ENCODE measurements at regions not wholly inside any gene's neighbourhood (a gene's known extent, or its start where the extent isn't known, plus 50 kb on each side); places are given as distances from the start of the nearest gene placed in this dataset.

DNA sequence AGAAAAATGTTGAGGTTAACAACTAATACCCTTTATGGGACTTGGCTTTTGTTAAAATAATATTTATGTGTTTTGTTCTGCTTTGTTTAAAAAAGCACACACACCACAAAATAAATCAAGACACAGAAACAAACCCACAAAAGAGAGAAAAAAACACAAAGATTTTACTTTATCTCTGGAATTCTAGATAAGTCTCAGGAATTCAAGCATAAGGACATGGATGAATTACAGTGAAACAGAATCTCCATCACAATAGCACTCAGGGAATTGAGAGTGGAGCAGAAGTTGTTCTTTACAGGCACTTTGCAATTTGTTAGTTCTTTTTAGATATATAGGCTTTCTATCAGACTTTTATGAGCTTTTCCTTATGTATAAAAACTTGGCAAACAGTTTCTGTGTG lies 360.9 kb upstream of the ZC3H15 start:
- TF ChIP-seq, protein P1, sequence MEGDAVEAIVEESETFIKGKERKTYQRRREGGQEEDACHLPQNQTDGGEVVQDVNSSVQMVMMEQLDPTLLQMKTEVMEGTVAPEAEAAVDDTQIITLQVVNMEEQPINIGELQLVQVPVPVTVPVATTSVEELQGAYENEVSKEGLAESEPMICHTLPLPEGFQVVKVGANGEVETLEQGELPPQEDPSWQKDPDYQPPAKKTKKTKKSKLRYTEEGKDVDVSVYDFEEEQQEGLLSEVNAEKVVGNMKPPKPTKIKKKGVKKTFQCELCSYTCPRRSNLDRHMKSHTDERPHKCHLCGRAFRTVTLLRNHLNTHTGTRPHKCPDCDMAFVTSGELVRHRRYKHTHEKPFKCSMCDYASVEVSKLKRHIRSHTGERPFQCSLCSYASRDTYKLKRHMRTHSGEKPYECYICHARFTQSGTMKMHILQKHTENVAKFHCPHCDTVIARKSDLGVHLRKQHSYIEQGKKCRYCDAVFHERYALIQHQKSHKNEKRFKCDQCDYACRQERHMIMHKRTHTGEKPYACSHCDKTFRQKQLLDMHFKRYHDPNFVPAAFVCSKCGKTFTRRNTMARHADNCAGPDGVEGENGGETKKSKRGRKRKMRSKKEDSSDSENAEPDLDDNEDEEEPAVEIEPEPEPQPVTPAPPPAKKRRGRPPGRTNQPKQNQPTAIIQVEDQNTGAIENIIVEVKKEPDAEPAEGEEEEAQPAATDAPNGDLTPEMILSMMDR (IDR thresholded peaks at IDR 0.05) = no peak
- TF ChIP-seq POLR2A (IDR thresholded peaks at IDR 0.05) = no peak
